ENCODE measurements at regions not wholly inside any gene's neighbourhood (a gene's known extent, or its start where the extent isn't known, plus 50 kb on each side); places are given as distances from the start of the nearest gene placed in this dataset.

- Mint-ChIP-seq H3K9me3 (no peaks in the 10 kb centered on the region), H3K4me1 (ENCODE audit: low read depth) (no peaks in the 10 kb centered on the region), H3K4me3 (ENCODE audit: low read depth) (no peak overlapping the region), H3K27ac (no peak overlapping the region), H3K36me3 (ENCODE audit: low read depth) (no peaks in the 10 kb centered on the region), H3K27me3 (ENCODE audit: low read depth) (no peaks in the 10 kb centered on the region)
- intact Hi-C loops (cut with micrococcal nuclease) = no loop called here
- DNase-seq (ENCODE audit: low spot score) = no peak
Measured at GRCh38 chr16:80015566-80015965, 415.0 kb upstream of the MAF start.

GRCh38 chr16:80014241-80014939 lies 413.9 kb upstream of the MAF start:
- no peaks in the 10 kb centered on the region for H3K36me3 Mint-ChIP-seq (ENCODE audit: low read depth)
- H3K27ac Mint-ChIP-seq = no peak overlapping the region
- intact Hi-C loops (cut with micrococcal nuclease) = no loop called here
- H3K4me1 Mint-ChIP-seq (ENCODE audit: low read depth) = no peaks in the 10 kb centered on the region
- no peaks in the 10 kb centered on the region for H3K27me3 Mint-ChIP-seq (ENCODE audit: low read depth)
- DNase-seq (ENCODE audit: low spot score) = no peak
- no peaks in the 10 kb centered on the region for H3K9me3 Mint-ChIP-seq
- H3K4me3 Mint-ChIP-seq (ENCODE audit: low read depth) = no peak overlapping the region

GRCh38 chr16:80012586-80012985 lies 412.0 kb upstream of the MAF start:
- H3K36me3 Mint-ChIP-seq (ENCODE audit: low read depth) = no peaks in the 10 kb centered on the region
- no peaks in the 10 kb centered on the region for H3K4me1 Mint-ChIP-seq (ENCODE audit: low read depth)
- no peak for DNase-seq (ENCODE audit: low spot score)
- H3K9me3 Mint-ChIP-seq = no peaks in the 10 kb centered on the region
- H3K27ac Mint-ChIP-seq = no peak overlapping the region
- intact Hi-C loops (cut with micrococcal nuclease) = no loop called here
- H3K27me3 Mint-ChIP-seq (ENCODE audit: low read depth) = no peaks in the 10 kb centered on the region
- no peak overlapping the region for H3K4me3 Mint-ChIP-seq (ENCODE audit: low read depth)

GRCh38 chr16:80009971-80010659 lies 409.6 kb upstream of the MAF start:
- H3K27me3 Mint-ChIP-seq (ENCODE audit: low read depth) = no peaks in the 10 kb centered on the region

GRCh38 chr16:80008857-80009256 lies 408.3 kb upstream of the MAF start:
- intact Hi-C loops (cut with micrococcal nuclease) = no loop called here
- H3K4me1 Mint-ChIP-seq (ENCODE audit: low read depth) = no peaks in the 10 kb centered on the region
- H3K9me3 Mint-ChIP-seq = no peaks in the 10 kb centered on the region
- H3K4me3 Mint-ChIP-seq (ENCODE audit: low read depth) = no peak overlapping the region
- H3K36me3 Mint-ChIP-seq (ENCODE audit: low read depth) = no peaks in the 10 kb centered on the region
- DNase-seq (ENCODE audit: low spot score) = no peak
- H3K27ac Mint-ChIP-seq = no peak overlapping the region
- no peaks in the 10 kb centered on the region for H3K27me3 Mint-ChIP-seq (ENCODE audit: low read depth)

More at GRCh38 chr16:80009971-80010659, 409.6 kb upstream of the MAF start:
- Mint-ChIP-seq H3K9me3 (no peaks in the 10 kb centered on the region), H3K27ac (no peak overlapping the region), H3K36me3 (ENCODE audit: low read depth) (no peaks in the 10 kb centered on the region), H3K4me3 (ENCODE audit: low read depth) (no peak overlapping the region), H3K4me1 (ENCODE audit: low read depth) (no peaks in the 10 kb centered on the region)
- no peak for DNase-seq (ENCODE audit: low spot score)
- intact Hi-C loops (cut with micrococcal nuclease) = no loop called here

GRCh38 chr16:80007231-80007630 lies 406.7 kb upstream of the MAF start:
- no peaks in the 10 kb centered on the region for H3K9me3 Mint-ChIP-seq
- no peak overlapping the region for H3K27ac Mint-ChIP-seq
- H3K4me1 Mint-ChIP-seq (ENCODE audit: low read depth) = no peaks in the 10 kb centered on the region
- no peaks in the 10 kb centered on the region for H3K36me3 Mint-ChIP-seq (ENCODE audit: low read depth)
- no peak for DNase-seq (ENCODE audit: low spot score)
- intact Hi-C loops (cut with micrococcal nuclease) = no loop called here
- no peaks in the 10 kb centered on the region for H3K27me3 Mint-ChIP-seq (ENCODE audit: low read depth)
- no peak overlapping the region for H3K4me3 Mint-ChIP-seq (ENCODE audit: low read depth)

- DNase-seq (ENCODE audit: low spot score) = no peak
- Mint-ChIP-seq H3K4me3 (ENCODE audit: low read depth) (no peak overlapping the region), H3K4me1 (ENCODE audit: low read depth) (no peaks in the 10 kb centered on the region), H3K9me3 (no peaks in the 10 kb centered on the region), H3K36me3 (ENCODE audit: low read depth) (no peaks in the 10 kb centered on the region), H3K27ac (no peak overlapping the region), H3K27me3 (ENCODE audit: low read depth) (no peaks in the 10 kb centered on the region)
- intact Hi-C loops (cut with micrococcal nuclease) = no loop called here
Measured at GRCh38 chr16:80006241-80007215, 406.0 kb upstream of the MAF start.

GRCh38 chr16:80004113-80004512 lies 403.6 kb upstream of the MAF start:
- H3K4me3 Mint-ChIP-seq (ENCODE audit: low read depth) = no peak overlapping the region
- H3K36me3 Mint-ChIP-seq (ENCODE audit: low read depth) = no peaks in the 10 kb centered on the region
- no peaks in the 10 kb centered on the region for H3K4me1 Mint-ChIP-seq (ENCODE audit: low read depth)

GRCh38 chr16:80002261-80002660 lies 401.7 kb upstream of the MAF start:
- Mint-ChIP-seq H3K27me3 (ENCODE audit: low read depth) (peaks cover 3% of the 10 kb centered on the region), H3K4me1 (ENCODE audit: low read depth) (no peaks in the 10 kb centered on the region)

More at GRCh38 chr16:80004113-80004512, 403.6 kb upstream of the MAF start:
- Mint-ChIP-seq H3K9me3 (no peaks in the 10 kb centered on the region), H3K27me3 (ENCODE audit: low read depth) (peaks cover 3% of the 10 kb centered on the region), H3K27ac (no peak overlapping the region)
- intact Hi-C loops (cut with micrococcal nuclease) = no loop called here
- DNase-seq (ENCODE audit: low spot score) = no peak

GRCh38 chr16:79998143-79998542 lies 397.6 kb upstream of the MAF start:
- Mint-ChIP-seq H3K4me1 (ENCODE audit: low read depth) (no peaks in the 10 kb centered on the region), H3K27ac (no peak overlapping the region), H3K9me3 (no peaks in the 10 kb centered on the region), H3K27me3 (ENCODE audit: low read depth) (peaks cover 3% of the 10 kb centered on the region), H3K36me3 (ENCODE audit: low read depth) (no peaks in the 10 kb centered on the region), H3K4me3 (ENCODE audit: low read depth) (no peak overlapping the region)
- DNase-seq (ENCODE audit: low spot score) = no peak
- intact Hi-C loops (cut with micrococcal nuclease) = no loop called here

More at GRCh38 chr16:80002261-80002660, 401.7 kb upstream of the MAF start:
- intact Hi-C loops (cut with micrococcal nuclease) = no loop called here
- Mint-ChIP-seq H3K27ac (no peak overlapping the region), H3K9me3 (no peaks in the 10 kb centered on the region), H3K4me3 (ENCODE audit: low read depth) (no peak overlapping the region), H3K36me3 (ENCODE audit: low read depth) (no peaks in the 10 kb centered on the region)
- DNase-seq (ENCODE audit: low spot score) = no peak

GRCh38 chr16:79997257-79997656 lies 396.7 kb upstream of the MAF start:
- H3K27ac Mint-ChIP-seq = no peak overlapping the region
- H3K36me3 Mint-ChIP-seq (ENCODE audit: low read depth) = no peaks in the 10 kb centered on the region
- no peaks in the 10 kb centered on the region for H3K9me3 Mint-ChIP-seq
- H3K4me1 Mint-ChIP-seq (ENCODE audit: low read depth) = no peaks in the 10 kb centered on the region
- peaks cover 3% of the 10 kb centered on the region for H3K27me3 Mint-ChIP-seq (ENCODE audit: low read depth)
- no peak for DNase-seq (ENCODE audit: low spot score)
- no peak overlapping the region for H3K4me3 Mint-ChIP-seq (ENCODE audit: low read depth)
- intact Hi-C loops (cut with micrococcal nuclease) = no loop called here

- Mint-ChIP-seq H3K4me3 (ENCODE audit: low read depth) (no peak overlapping the region), H3K9me3 (no peaks in the 10 kb centered on the region)
- intact Hi-C loops (cut with micrococcal nuclease) = no loop called here
Measured at GRCh38 chr16:79996321-79996720, 395.8 kb upstream of the MAF start.

More at GRCh38 chr16:79996321-79996720, 395.8 kb upstream of the MAF start:
- Mint-ChIP-seq H3K4me1 (ENCODE audit: low read depth) (no peaks in the 10 kb centered on the region), H3K36me3 (ENCODE audit: low read depth) (no peaks in the 10 kb centered on the region), H3K27ac (no peak overlapping the region), H3K27me3 (ENCODE audit: low read depth) (peaks cover 3% of the 10 kb centered on the region)
- DNase-seq (ENCODE audit: low spot score) = no peak

Measured in activated T-helper 2 cell treated with anti-CD3 and anti-CD28 coated beads, Interferon-gamma antibody, Interleukin-2, Interleukin-4, amounts not matched to agents 10 μg/mL and 5 μg/mL and 100 μg/mL, durations not matched to agents 14 hours and 24 hours and 36 hours (primary cell).